Peyer's patch (tissue), 4 donors: ENCODE measurements at regions not wholly inside any gene's neighbourhood (a gene's known extent, or its start where the extent isn't known, plus 50 kb on each side); places are given as distances from the start of the nearest gene placed in this dataset.

Experiments
- DNase-seq, 3 donors: peaks; one replicate each; pipeline ENCODE4 v3.0.0-alpha.2; 2017 to 2019
- H3K27ac ChIP-seq, 4 donors: fragments of 200-600 bp; sonication (generic); one replicate each; pipeline ENCODE4 v1.5.1; 2016 to 2019
- H3K27me3 ChIP-seq, 2 donors: fragments of 200-600 bp; sonication (generic); one replicate each; pipeline ENCODE4 v1.5.1; 2019
- H3K36me3 ChIP-seq, 3 donors: fragments of 200-600 bp; sonication (generic); one replicate each; pipeline ENCODE4 v1.5.1; 2016 to 2019
- H3K4me1 ChIP-seq, 4 donors: fragments of 200-600 bp; sonication (generic); one replicate each; pipeline ENCODE4 v1.5.1; 2016 to 2019
- H3K4me3 ChIP-seq, 4 donors: fragments of 200-600 bp; sonication (generic); 1 replicate in 3 of 4; 2 replicates in 1 of 4; pipeline ENCODE4 v1.5.1; 2016 to 2019; ENCODE audit warnings: mild to moderate bottlenecking in 1 of 4
- H3K9me3 ChIP-seq, 4 donors: fragments of 200-600 bp; sonication (generic); one replicate each; pipeline ENCODE4 v1.5.1; 2016 to 2019; ENCODE audit warnings: mild to moderate bottlenecking in 1 of 4
- POLR2A ChIP-seq, 2 donors: fragments of 450-650 bp; IDR thresholded peaks; one replicate each; pipeline ENCODE4 v1.5.1; 2017; ENCODE audit warnings: antibody characterized with exemption in 2 of 2, mild to moderate bottlenecking in 2 of 2, moderate library complexity in 2 of 2
- TF ChIP-seq, protein P1 (sequence below), 6 experiments: fragments of 450-650 bp in 4 of 6; fragments of 200-600 bp in 2 of 6; sonication (generic) in 1 of 6; IDR thresholded peaks; one replicate each; pipeline ENCODE4 v1.5.1; 2017 to 2019; ENCODE audit warnings: antibody characterized with exemption in 6 of 6, mild to moderate bottlenecking in 3 of 6, moderate library complexity in 1 of 6

- no peak for DNase-seq
- no peak for TF ChIP-seq POLR2A (IDR thresholded peaks at IDR 0.05)
- TF ChIP-seq, protein P1, sequence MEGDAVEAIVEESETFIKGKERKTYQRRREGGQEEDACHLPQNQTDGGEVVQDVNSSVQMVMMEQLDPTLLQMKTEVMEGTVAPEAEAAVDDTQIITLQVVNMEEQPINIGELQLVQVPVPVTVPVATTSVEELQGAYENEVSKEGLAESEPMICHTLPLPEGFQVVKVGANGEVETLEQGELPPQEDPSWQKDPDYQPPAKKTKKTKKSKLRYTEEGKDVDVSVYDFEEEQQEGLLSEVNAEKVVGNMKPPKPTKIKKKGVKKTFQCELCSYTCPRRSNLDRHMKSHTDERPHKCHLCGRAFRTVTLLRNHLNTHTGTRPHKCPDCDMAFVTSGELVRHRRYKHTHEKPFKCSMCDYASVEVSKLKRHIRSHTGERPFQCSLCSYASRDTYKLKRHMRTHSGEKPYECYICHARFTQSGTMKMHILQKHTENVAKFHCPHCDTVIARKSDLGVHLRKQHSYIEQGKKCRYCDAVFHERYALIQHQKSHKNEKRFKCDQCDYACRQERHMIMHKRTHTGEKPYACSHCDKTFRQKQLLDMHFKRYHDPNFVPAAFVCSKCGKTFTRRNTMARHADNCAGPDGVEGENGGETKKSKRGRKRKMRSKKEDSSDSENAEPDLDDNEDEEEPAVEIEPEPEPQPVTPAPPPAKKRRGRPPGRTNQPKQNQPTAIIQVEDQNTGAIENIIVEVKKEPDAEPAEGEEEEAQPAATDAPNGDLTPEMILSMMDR (IDR thresholded peaks at IDR 0.05) = no peak
Measured at GRCh38 chr4:12573716-12574115, 910.4 kb downstream of the RAB28 start.

DNA sequence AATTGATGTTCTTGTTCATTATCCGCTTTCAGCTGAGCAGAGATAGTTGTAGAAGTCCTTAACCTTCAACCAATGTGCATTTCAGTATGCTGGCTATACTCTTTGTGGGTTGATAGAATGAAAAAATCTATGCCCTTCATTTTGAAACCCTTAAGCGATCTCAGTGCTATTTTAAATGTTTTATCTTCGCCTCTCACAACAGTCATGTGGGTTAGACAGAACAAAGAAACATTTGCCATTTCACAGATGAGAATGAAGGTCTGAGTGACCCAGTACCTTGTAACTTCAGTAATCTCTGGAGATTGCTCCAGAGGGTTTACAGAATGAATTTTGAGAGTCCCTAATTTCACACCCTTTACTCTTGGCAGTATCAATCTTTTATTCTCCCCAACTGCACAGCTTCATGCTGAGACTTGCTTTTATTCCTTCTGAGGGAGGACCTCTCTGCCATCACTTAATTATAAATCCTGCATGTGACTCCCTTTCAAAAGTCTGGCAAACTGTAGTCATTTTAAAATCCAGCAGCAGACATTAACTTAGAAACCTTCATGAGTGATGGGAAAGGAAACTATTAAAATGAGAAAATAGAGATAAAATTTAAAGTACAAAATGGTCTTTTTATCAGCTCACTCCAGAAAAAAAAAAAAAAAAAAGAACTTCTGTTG, 921.5 kb downstream of the RAB28 start:
- H3K4me1 ChIP-seq = no peaks in the 10 kb centered on the region
- no peaks in the 10 kb centered on the region for H3K9me3 ChIP-seq
- no peak for TF ChIP-seq POLR2A (IDR thresholded peaks at IDR 0.05)
- TF ChIP-seq, protein P1 (IDR thresholded peaks at IDR 0.05) = no peak
- DNase-seq = no peak
- H3K36me3 ChIP-seq = no peaks in the 10 kb centered on the region
- H3K27me3 ChIP-seq = no peaks in the 10 kb centered on the region
- no peak overlapping the region for H3K27ac ChIP-seq
- no peak overlapping the region for H3K4me3 ChIP-seq

More at GRCh38 chr4:12573716-12574115, 910.4 kb downstream of the RAB28 start:
- no peak overlapping the region for H3K4me3 ChIP-seq
- H3K9me3 ChIP-seq = no peaks in the 10 kb centered on the region
- no peaks in the 10 kb centered on the region for H3K4me1 ChIP-seq
- H3K36me3 ChIP-seq = no peaks in the 10 kb centered on the region
- H3K27me3 ChIP-seq = no peaks in the 10 kb centered on the region
- no peak overlapping the region for H3K27ac ChIP-seq

GRCh38 chr4:12562021-12562420, 922.1 kb downstream of the RAB28 start:
- no peaks in the 10 kb centered on the region for H3K36me3 ChIP-seq

DNA sequence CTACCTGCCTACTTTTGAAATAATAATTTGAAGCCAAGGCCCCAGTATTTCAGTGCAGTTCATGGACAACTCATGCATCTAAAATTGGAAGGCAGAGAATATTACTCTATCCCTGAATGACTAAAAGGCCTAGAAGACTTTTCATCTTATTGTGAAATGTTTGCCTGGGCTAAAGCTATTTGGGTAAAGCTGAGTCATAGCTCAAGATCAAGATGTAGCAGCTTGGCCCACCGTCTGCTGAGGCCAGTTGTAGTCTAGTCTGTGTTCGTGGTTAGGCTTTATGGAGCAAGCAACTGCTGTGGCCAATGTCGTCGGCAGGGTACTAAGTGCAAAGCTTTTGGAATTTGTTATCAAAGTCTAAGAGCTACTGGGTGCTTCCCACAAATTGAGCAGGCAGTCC, 929.1 kb downstream of the RAB28 start:
- peaks cover 0 to 2% (median 0%) of the 10 kb centered on the region in 4 donors for H3K9me3 ChIP-seq
- H3K36me3 ChIP-seq = no peaks in the 10 kb centered on the region
- H3K4me1 ChIP-seq = no peaks in the 10 kb centered on the region
- H3K27ac ChIP-seq = no peak overlapping the region
- no peak for TF ChIP-seq POLR2A (IDR thresholded peaks at IDR 0.05)
- TF ChIP-seq, protein P1 (IDR thresholded peaks at IDR 0.05) = no peak
- H3K4me3 ChIP-seq = no peak overlapping the region
- H3K27me3 ChIP-seq = no peaks in the 10 kb centered on the region
- no peak for DNase-seq

More at GRCh38 chr4:12562021-12562420, 922.1 kb downstream of the RAB28 start:
- Histone ChIP-seq H3K27ac (no peak overlapping the region), H3K4me1 (no peaks in the 10 kb centered on the region), H3K27me3 (no peaks in the 10 kb centered on the region), H3K4me3 (no peak overlapping the region), H3K9me3 (no peaks in the 10 kb centered on the region)
- no peak for TF ChIP-seq POLR2A (IDR thresholded peaks at IDR 0.05)
- TF ChIP-seq, protein P1 (IDR thresholded peaks at IDR 0.05) = no peak
- DNase-seq = no peak

DNA sequence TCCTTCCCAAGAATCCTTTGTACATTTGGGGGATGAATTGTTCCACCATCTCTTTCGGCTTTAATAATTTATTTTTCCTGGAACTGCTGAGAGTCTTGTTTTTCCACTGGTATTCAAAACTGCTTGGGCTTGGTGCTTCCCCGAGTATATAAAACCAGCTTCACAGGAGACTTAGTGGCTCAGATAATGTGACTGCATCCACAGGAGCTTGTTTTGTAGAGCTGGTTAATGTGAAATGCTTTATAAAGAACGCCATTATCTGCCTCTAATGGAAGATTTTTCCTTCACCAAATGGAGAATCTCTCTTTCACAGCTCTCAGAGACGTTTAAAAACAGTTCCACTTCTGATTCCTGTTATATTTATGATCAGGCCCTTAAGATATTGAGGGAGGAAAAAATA, 935.5 kb downstream of the RAB28 start:
- Histone ChIP-seq H3K36me3 (no peaks in the 10 kb centered on the region), H3K9me3 (peaks cover 0 to 4% (median 0%) of the 10 kb centered on the region in 4 donors), H3K27me3 (no peaks in the 10 kb centered on the region), H3K4me3 (no peak overlapping the region), H3K4me1 (no peaks in the 10 kb centered on the region), H3K27ac (no peak overlapping the region)
- TF ChIP-seq POLR2A (IDR thresholded peaks at IDR 0.05) = no peak
- TF ChIP-seq, protein P1 (IDR thresholded peaks at IDR 0.05) = no peak
- no peak for DNase-seq
